DND-41 (cell line): ENCODE measurements at regions not wholly inside any gene's neighbourhood (a gene's known extent, or its start where the extent isn't known, plus 50 kb on each side); places are given as distances from the start of the nearest gene placed in this dataset.

ENCODE experiments used
- CTCF ChIP-seq: IDR thresholded peaks from 2 replicates; pipeline ENCODE4 v1.5.1; 2012; ENCODE audit warnings: borderline replicate concordance, low read length, moderate library complexity, mild to moderate bottlenecking; ENCODE audit not compliant: poor library complexity, severe bottlenecking; ENCODE audit errors: extremely low read depth
- EZH2 ChIP-seq: IDR thresholded peaks from 3 replicates; pipeline ENCODE4 v1.6.1; 2012; ENCODE audit warnings: borderline replicate concordance, low read depth, mild to moderate bottlenecking, moderate library complexity, low read length, inconsistent platforms; ENCODE audit not compliant: severe bottlenecking

GRCh38 chr2:142270990-142271389 lies 140.2 kb upstream of the LRP1B start:
- no peak for TF ChIP-seq CTCF
- no peak for TF ChIP-seq EZH2
